Osteoblast (primary cell): ENCODE measurements at regions not wholly inside any gene's neighbourhood (a gene's known extent, or its start where the extent isn't known, plus 50 kb on each side); places are given as distances from the start of the nearest gene placed in this dataset.
"Not testable (repeated sequence)": the region's sequence is repeated elsewhere in the genome, so short reads cannot be mapped to it uniquely, and the experiment has no call there.

Experiments
- DNase-seq: peaks from one replicate; pipeline ENCODE4 v3.0.0; 2011; ENCODE audit warnings: low spot score, mixed read lengths; ENCODE audit not compliant: insufficient read length; ENCODE audit errors: missing footprints
- H2AFZ ChIP-seq: 2 replicates; pipeline ENCODE4 v1.6.0; 2011; ENCODE audit warnings: mild to moderate bottlenecking, low read length
- H3K27ac ChIP-seq: 2 replicates; pipeline ENCODE4 v1.5.1; 2011; ENCODE audit warnings: mild to moderate bottlenecking, low read depth, low read length, moderate library complexity
- H3K27me3 ChIP-seq: 2 replicates; pipeline ENCODE4 v1.6.0; 2012; ENCODE audit warnings: mild to moderate bottlenecking, control low read depth, inconsistent platforms, low read length, moderate library complexity; ENCODE audit not compliant: insufficient read depth
- H3K36me3 ChIP-seq: 2 replicates; pipeline ENCODE4 v1.5.1; 2011; ENCODE audit warnings: mild to moderate bottlenecking, low read length, control low read depth, moderate library complexity; ENCODE audit not compliant: insufficient read depth
- H3K4me1 ChIP-seq: 2 replicates; pipeline ENCODE4 v1.5.1; 2011; ENCODE audit warnings: mild to moderate bottlenecking, low read length, control low read depth, moderate library complexity; ENCODE audit not compliant: insufficient read depth
- H3K4me2 ChIP-seq: 2 replicates; pipeline ENCODE4 v1.6.0; 2011; ENCODE audit warnings: mild to moderate bottlenecking, low read length; ENCODE audit not compliant: insufficient read depth
- H3K4me3 ChIP-seq: fragments of 200-600 bp; sonication (generic); 3 replicates; pipeline ENCODE4 v1.5.1; 2012; ENCODE audit warnings: mild to moderate bottlenecking, low read length, inconsistent platforms; ENCODE audit not compliant: insufficient read depth
- H3K79me2 ChIP-seq: 2 replicates; pipeline ENCODE4 v1.6.0; 2012; ENCODE audit warnings: mild to moderate bottlenecking, low read length, control low read depth, inconsistent platforms; ENCODE audit not compliant: insufficient read depth
- H3K9me3 ChIP-seq: 2 replicates; pipeline ENCODE4 v1.5.1; 2011; ENCODE audit warnings: low read depth, low read length, control low read depth
- H4K20me1 ChIP-seq: 2 replicates; pipeline ENCODE4 v1.6.0; 2012; ENCODE audit warnings: mild to moderate bottlenecking, low read length, control low read depth; ENCODE audit not compliant: insufficient read depth
- TF ChIP-seq, protein P1 (sequence below): IDR thresholded peaks from 2 replicates; pipeline ENCODE4 v1.5.1; 2011; ENCODE audit warnings: mild to moderate bottlenecking, low read depth, low read length, moderate library complexity; ENCODE audit errors: extremely low read depth

GRCh38 chr10:121385136-121385535, 213.1 kb downstream of the FGFR2 start:
- DNase-seq, result no peak
- Histone ChIP-seq H3K4me1 (no peaks in the 10 kb centered on the region), H3K4me3 (no peak overlapping the region), H3K36me3 (no peaks in the 10 kb centered on the region), H3K27ac (no peak overlapping the region), H4K20me1 (no peaks in the 10 kb centered on the region), H3K79me2 (no peaks in the 10 kb centered on the region), H2AFZ (no peak overlapping the region), H3K9me3 (no peaks in the 10 kb centered on the region), H3K4me2 (no peak overlapping the region), H3K27me3 (no peaks in the 10 kb centered on the region)
- TF ChIP-seq, protein P1, sequence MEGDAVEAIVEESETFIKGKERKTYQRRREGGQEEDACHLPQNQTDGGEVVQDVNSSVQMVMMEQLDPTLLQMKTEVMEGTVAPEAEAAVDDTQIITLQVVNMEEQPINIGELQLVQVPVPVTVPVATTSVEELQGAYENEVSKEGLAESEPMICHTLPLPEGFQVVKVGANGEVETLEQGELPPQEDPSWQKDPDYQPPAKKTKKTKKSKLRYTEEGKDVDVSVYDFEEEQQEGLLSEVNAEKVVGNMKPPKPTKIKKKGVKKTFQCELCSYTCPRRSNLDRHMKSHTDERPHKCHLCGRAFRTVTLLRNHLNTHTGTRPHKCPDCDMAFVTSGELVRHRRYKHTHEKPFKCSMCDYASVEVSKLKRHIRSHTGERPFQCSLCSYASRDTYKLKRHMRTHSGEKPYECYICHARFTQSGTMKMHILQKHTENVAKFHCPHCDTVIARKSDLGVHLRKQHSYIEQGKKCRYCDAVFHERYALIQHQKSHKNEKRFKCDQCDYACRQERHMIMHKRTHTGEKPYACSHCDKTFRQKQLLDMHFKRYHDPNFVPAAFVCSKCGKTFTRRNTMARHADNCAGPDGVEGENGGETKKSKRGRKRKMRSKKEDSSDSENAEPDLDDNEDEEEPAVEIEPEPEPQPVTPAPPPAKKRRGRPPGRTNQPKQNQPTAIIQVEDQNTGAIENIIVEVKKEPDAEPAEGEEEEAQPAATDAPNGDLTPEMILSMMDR, result no peak

DNA sequence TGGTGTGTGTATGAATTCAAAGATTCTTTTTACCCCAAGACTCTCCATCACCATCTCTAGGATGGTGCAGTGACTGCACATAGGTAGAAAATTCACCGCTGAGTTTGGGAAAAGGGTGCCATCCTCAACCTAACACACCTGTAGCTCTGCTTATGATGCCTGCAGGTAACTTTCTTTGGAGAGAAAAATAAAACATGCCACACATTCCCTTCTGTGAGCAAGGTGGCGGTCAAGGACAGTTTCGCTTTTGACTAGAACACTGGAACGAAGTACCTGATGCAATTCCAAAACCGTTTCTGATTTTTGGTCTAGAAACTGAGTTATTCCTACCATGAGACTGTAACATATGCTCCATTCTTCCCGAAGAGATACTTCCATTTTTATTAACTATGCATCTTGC, 205.6 kb downstream of the FGFR2 start:
- Histone ChIP-seq H3K4me1 (no peaks in the 10 kb centered on the region), H3K36me3 (no peaks in the 10 kb centered on the region), H3K27ac (no peak overlapping the region), H3K4me2 (no peak overlapping the region), H3K4me3 (no peak overlapping the region), H3K9me3 (no peaks in the 10 kb centered on the region), H4K20me1 (no peaks in the 10 kb centered on the region), H3K79me2 (no peaks in the 10 kb centered on the region), H2AFZ (no peak overlapping the region), H3K27me3 (no peaks in the 10 kb centered on the region)
- TF ChIP-seq, protein P1, result no peak
- no peak for DNase-seq

DNA sequence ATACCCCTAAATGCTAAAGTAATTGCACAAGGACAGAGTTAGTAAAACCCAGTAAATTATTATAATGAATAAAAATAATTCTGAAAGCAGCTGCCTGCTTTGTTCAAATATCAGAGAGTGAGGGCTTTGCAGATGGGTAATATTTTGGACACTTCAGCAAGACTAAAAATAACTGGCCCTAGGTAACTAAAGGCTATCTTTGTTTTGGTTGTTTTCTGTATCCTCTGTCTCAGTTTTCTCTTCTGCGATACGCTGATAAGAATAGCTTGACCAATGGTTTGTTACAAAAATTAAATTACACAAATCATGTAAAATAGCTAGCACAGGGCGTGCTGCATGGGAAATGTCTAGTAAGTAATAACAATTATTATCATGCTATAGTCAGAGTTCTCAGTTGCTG, 204.7 kb downstream of the FGFR2 start:
- no peak for DNase-seq
- Histone ChIP-seq H3K4me1 (no peaks in the 10 kb centered on the region), H4K20me1 (no peaks in the 10 kb centered on the region), H3K36me3 (no peaks in the 10 kb centered on the region), H3K27me3 (no peaks in the 10 kb centered on the region), H3K4me3 (no peak overlapping the region), H3K4me2 (no peak overlapping the region), H3K9me3 (no peaks in the 10 kb centered on the region), H3K79me2 (no peaks in the 10 kb centered on the region), H2AFZ (no peak overlapping the region), H3K27ac (no peak overlapping the region)
- TF ChIP-seq, protein P1, result no peak

GRCh38 chr10:121400507-121400906, 197.7 kb downstream of the FGFR2 start:
- DNase-seq, result not testable (repeated sequence)

More at GRCh38 chr10:121400507-121400906, 197.7 kb downstream of the FGFR2 start:
- H4K20me1 ChIP-seq, H3K4me3 ChIP-seq, H3K27me3 ChIP-seq, H3K4me2 ChIP-seq, H3K79me2 ChIP-seq, H2AFZ ChIP-seq, H3K36me3 ChIP-seq, H3K4me1 ChIP-seq, H3K9me3 ChIP-seq, H3K27ac ChIP-seq: not testable (repeated sequence)
